GM21825 (cell line): ENCODE measurements at regions not wholly inside any gene's neighbourhood (a gene's known extent, or its start where the extent isn't known, plus 50 kb on each side); places are given as distances from the start of the nearest gene placed in this dataset.

ENCODE experiments used
- ATAC-seq: cut with Tn5 transposase; IDR thresholded peaks from one replicate; pipeline ENCODE4 v1.9.1; 2021; ENCODE audit warnings: mild to moderate bottlenecking, moderate library complexity; ENCODE audit not compliant: unreplicated experiment

GRCh38 chr9:84447305-84447704 lies 106.7 kb upstream of the SLC28A3 start:
- ATAC-seq, result no peak

GRCh38 chr9:84450029-84450428 lies 109.5 kb upstream of the SLC28A3 start:
- ATAC-seq, result no peak

GRCh38 chr9:84456527-84456926 lies 116.0 kb upstream of the SLC28A3 start:
- no peak for ATAC-seq

- ATAC-seq, result no peak
Observed at GRCh38 chr9:84460695-84461094, 120.1 kb upstream of the SLC28A3 start.

GRCh38 chr9:84463272-84463671 lies 122.7 kb upstream of the SLC28A3 start:
- ATAC-seq, result no peak

GRCh38 chr9:84466580-84467285 lies 126.2 kb upstream of the SLC28A3 start:
- no peak for ATAC-seq

GRCh38 chr9:84471816-84472215 lies 131.3 kb upstream of the SLC28A3 start:
- ATAC-seq, result no peak

GRCh38 chr9:84478996-84479395 lies 138.4 kb upstream of the SLC28A3 start:
- no peak for ATAC-seq

GRCh38 chr9:84480071-84480470 lies 139.5 kb upstream of the SLC28A3 start:
- no peak for ATAC-seq

- no peak for ATAC-seq
Observed at GRCh38 chr9:84481231-84481630, 140.7 kb upstream of the SLC28A3 start.

- no peak for ATAC-seq
Observed at GRCh38 chr9:84481636-84482218, 141.2 kb upstream of the SLC28A3 start.

- ATAC-seq, result no peak
Observed at GRCh38 chr9:84482607-84483006, 142.0 kb upstream of the SLC28A3 start.

- no peak for ATAC-seq
Observed at GRCh38 chr9:84484172-84484571, 143.6 kb upstream of the SLC28A3 start.

GRCh38 chr9:84485539-84485938 lies 145.0 kb upstream of the SLC28A3 start:
- no peak for ATAC-seq

- ATAC-seq, result no peak
Observed at GRCh38 chr9:84486663-84487062, 146.1 kb upstream of the SLC28A3 start.

GRCh38 chr9:84490206-84490841 lies 149.8 kb upstream of the SLC28A3 start:
- ATAC-seq, result no peak

- no peak for ATAC-seq
Observed at GRCh38 chr9:84490842-84491325, 150.3 kb upstream of the SLC28A3 start.

GRCh38 chr9:84492366-84493159 lies 152.0 kb upstream of the SLC28A3 start:
- ATAC-seq, result no peak

GRCh38 chr9:84493284-84493947 lies 152.9 kb upstream of the SLC28A3 start:
- no peak for ATAC-seq

- ATAC-seq, result peak; percentile 92
Observed at GRCh38 chr9:84499969-84500582, 159.5 kb upstream of the SLC28A3 start.
